IPS-NIHi11 (cell line): ENCODE measurements at regions not wholly inside any gene's neighbourhood (a gene's known extent, or its start where the extent isn't known, plus 50 kb on each side); places are given as distances from the start of the nearest gene placed in this dataset.

Source experiments
- DNase-seq: peaks from one replicate; pipeline ENCODE4 v3.0.0; 2012; ENCODE audit warnings: mixed read lengths, low spot score

GRCh38 chr7:113968713-113969112 is 49.9 kb upstream of the PPP1R3A start:
- DNase-seq = no peak
